ENCODE measurements at regions not wholly inside any gene's neighbourhood (a gene's known extent, or its start where the extent isn't known, plus 50 kb on each side); places are given as distances from the start of the nearest gene placed in this dataset.
"Not testable (repeated sequence)": the region's sequence is repeated elsewhere in the genome, so short reads cannot be mapped to it uniquely, and the experiment has no call there.

- peaks cover 24% of the 10 kb centered on the region for H3K27me3 Mint-ChIP-seq (ENCODE audit: low read depth, poor library complexity)
- H3K36me3 Mint-ChIP-seq (ENCODE audit: low read depth): no peaks in the 10 kb centered on the region
- DNase-seq: no peak
- H3K27ac Mint-ChIP-seq: no peak overlapping the region
- H3K4me1 Mint-ChIP-seq: peaks cover 35% of the 10 kb centered on the region
- H3K9me3 Mint-ChIP-seq: no peaks in the 10 kb centered on the region
- no peak overlapping the region for H3K4me3 Mint-ChIP-seq
- TF ChIP-seq CTCF (IDR thresholded peaks at IDR 0.05): no peak
Measured at GRCh38 chr7:98729121-98729520, 112.0 kb downstream of the NPTX2 start.

DNA sequence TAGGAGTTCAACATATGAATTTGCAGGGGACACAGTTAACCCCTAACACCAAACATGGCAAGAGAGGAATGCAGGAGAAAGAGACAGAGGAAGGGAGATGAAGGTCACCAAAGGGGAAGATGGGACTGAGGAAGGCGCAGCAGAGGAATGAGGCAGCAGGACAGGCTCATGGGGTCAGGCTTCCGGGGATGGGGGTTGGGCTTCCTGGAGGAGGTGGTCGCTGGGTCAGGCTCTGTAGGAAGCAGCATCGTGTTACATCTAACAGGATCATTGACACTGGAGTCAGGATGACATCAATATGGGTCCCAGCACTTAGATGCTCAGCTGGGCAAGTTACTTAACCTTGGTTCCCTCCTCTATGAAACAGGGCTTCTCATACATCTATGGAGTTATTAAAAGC lies 113.2 kb downstream of the NPTX2 start:
- DNase-seq: no peak
- Mint-ChIP-seq H3K4me3 (no peak overlapping the region), H3K27me3 (ENCODE audit: low read depth, poor library complexity) (peaks cover 24% of the 10 kb centered on the region), H3K27ac (no peak overlapping the region), H3K9me3 (no peaks in the 10 kb centered on the region), H3K36me3 (ENCODE audit: low read depth) (no peaks in the 10 kb centered on the region), H3K4me1 (peaks cover 35% of the 10 kb centered on the region)
- no peak for TF ChIP-seq CTCF (IDR thresholded peaks at IDR 0.05)

DNA sequence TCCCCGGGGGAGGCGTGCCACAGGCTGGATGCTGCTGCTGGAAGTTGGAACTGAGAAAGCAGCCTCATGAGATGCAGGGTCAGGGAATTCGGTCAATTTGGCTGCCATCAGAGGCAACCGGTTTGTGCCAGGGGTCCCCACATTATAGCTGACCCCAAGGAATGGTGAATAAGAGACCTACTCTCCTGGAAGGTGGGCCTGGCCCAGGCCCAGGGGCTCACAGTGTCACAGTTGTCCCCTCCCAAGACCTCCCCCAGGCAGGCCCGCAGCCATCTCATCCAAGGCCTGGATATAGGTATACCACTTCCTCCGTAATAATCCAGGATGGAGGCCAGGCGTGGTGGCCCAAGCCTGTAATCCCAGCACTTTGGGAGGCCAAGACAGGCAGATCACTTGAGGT lies 114.6 kb downstream of the NPTX2 start:
- Mint-ChIP-seq H3K27ac (no peak overlapping the region), H3K4me3 (no peak overlapping the region), H3K27me3 (ENCODE audit: low read depth, poor library complexity) (peaks cover 18% of the 10 kb centered on the region), H3K36me3 (ENCODE audit: low read depth) (no peaks in the 10 kb centered on the region), H3K4me1 (peaks cover 35% of the 10 kb centered on the region), H3K9me3 (no peaks in the 10 kb centered on the region)
- DNase-seq: no peak
- no peak for TF ChIP-seq CTCF (IDR thresholded peaks at IDR 0.05)

DNA sequence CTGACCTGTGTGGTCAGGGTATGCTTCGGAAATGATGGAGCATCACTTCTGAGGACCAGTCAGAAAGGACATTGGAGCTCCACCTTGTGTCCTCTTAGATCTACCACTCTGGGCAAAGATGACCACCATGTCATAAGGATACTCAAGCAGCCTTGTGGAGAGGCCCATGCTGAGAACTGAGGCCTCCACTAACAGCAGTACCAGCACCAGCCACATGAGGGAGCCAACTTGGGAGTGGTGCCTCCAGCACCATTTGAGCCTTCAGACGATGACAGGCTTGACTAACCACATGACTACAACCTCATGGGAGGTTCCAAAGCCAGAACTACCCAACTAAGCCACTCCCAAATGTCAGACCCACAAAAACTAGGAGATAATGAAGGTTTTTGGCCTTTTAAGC lies 116.0 kb downstream of the NPTX2 start:
- H3K27ac Mint-ChIP-seq: no peak overlapping the region
- H3K9me3 Mint-ChIP-seq: no peaks in the 10 kb centered on the region
- H3K4me1 Mint-ChIP-seq: peaks cover 25% of the 10 kb centered on the region
- H3K27me3 Mint-ChIP-seq (ENCODE audit: low read depth, poor library complexity): peaks cover 16% of the 10 kb centered on the region
- no peaks in the 10 kb centered on the region for H3K36me3 Mint-ChIP-seq (ENCODE audit: low read depth)
- peak; percentile 48 for DNase-seq
- peak; percentile 45 for TF ChIP-seq CTCF (IDR thresholded peaks at IDR 0.05)
- no peak overlapping the region for H3K4me3 Mint-ChIP-seq

DNA sequence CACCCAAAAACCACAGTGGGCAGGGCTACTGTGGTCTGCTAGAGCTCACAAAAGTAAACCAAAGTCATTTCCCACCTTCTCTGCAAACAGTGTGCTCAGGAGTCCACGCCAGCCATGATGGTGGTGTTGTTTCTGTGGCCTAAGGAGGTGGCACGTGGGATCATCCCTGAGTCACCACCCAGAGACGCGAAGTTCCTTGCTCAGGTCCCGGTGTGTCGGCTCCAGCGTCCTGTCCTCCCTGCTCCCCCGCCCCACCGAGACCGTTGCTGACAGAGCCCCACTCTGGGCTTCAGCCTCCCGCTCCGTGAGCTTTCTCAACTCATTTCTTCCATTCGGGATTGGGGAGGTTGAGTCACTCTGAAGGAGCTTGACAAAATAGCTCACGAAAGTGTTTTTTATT lies 118.7 kb downstream of the NPTX2 start:
- Mint-ChIP-seq H3K4me3 (no peak overlapping the region), H3K36me3 (ENCODE audit: low read depth) (no peaks in the 10 kb centered on the region), H3K27me3 (ENCODE audit: low read depth, poor library complexity) (peaks cover 8% of the 10 kb centered on the region), H3K4me1 (peaks cover 7% of the 10 kb centered on the region), H3K27ac (no peak overlapping the region), H3K9me3 (no peaks in the 10 kb centered on the region)
- no peak for TF ChIP-seq CTCF (IDR thresholded peaks at IDR 0.05)
- no peak for DNase-seq

DNA sequence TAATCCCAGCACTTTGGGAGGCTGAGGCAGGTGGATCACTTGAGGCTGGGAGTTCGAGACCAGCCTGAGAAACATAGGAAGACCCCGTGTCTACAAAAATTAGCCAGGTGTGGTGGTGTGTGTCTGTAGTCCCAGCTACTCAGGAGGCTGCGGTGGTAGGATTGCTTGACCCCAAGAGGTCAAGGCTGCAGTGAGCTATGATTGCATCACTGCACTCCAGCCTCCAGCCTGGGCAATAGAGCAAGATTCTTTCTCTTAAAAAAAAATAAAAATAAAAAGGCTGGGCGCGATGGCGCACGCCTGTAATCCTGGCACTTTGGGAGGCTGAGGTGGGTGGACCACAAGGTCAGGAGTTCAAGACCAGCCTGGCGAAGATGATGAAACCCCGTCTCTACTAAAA lies 119.4 kb downstream of the NPTX2 start:
- not testable (repeated sequence) for H3K27ac Mint-ChIP-seq; DNase-seq; H3K9me3 Mint-ChIP-seq; H3K4me1 Mint-ChIP-seq; H3K36me3 Mint-ChIP-seq (ENCODE audit: low read depth); H3K4me3 Mint-ChIP-seq
- peaks cover 11% of the 10 kb centered on the region for H3K27me3 Mint-ChIP-seq (ENCODE audit: low read depth, poor library complexity)
